CD14-positive monocyte (primary cell): ENCODE measurements at regions not wholly inside any gene's neighbourhood (a gene's known extent, or its start where the extent isn't known, plus 50 kb on each side); places are given as distances from the start of the nearest gene placed in this dataset.
"Not testable (repeated sequence)": the region's sequence is repeated elsewhere in the genome, so short reads cannot be mapped to it uniquely, and the experiment has no call there.

Source experiments
- DNase-seq, 3 donors: peaks; one replicate each; pipeline ENCODE4 v3.0.0-alpha.2; 2011 to 2022
- H2AFZ ChIP-seq: 2 replicates; pipeline ENCODE4 v1.6.0; 2012; ENCODE audit warnings: mild to moderate bottlenecking, low read depth, low read length, inconsistent platforms; ENCODE audit not compliant: insufficient read depth, poor library complexity, severe bottlenecking
- H3K27ac ChIP-seq, 2 donors: 1 replicate in 1 of 2; 2 replicates in 1 of 2; pipeline ENCODE4 v1.5.1; 2012 to 2013; ENCODE audit warnings: low read length in 2 of 2, control low read depth in 1 of 2, inconsistent platforms in 1 of 2, low read depth in 1 of 2, mild to moderate bottlenecking in 1 of 2
- H3K27me3 ChIP-seq, 2 donors: one replicate each; pipeline versions ENCODE4 v1.6.0 to v1.6.1; 2011 to 2013; ENCODE audit warnings: low read length in 2 of 2; ENCODE audit not compliant: control insufficient read depth in 2 of 2, insufficient read depth in 2 of 2
- H3K36me3 ChIP-seq, 2 donors: replicated peaks in 1 of 2; 1 replicate in 1 of 2; 2 replicates in 1 of 2; pipeline versions ENCODE4 v1.5.1 to v1.6.1; 2012 to 2013; ENCODE audit warnings: low read length in 2 of 2, control low read depth in 1 of 2, inconsistent platforms in 1 of 2, mild to moderate bottlenecking in 1 of 2; ENCODE audit not compliant: insufficient read depth in 2 of 2, control insufficient read depth in 1 of 2
- H3K4me1 ChIP-seq, 2 donors: 1 replicate in 1 of 2; 2 replicates in 1 of 2; pipeline versions ENCODE4 v1.5.1 to v1.6.1; 2012 to 2013; ENCODE audit warnings: low read length in 2 of 2, control low read depth in 1 of 2, inconsistent platforms in 1 of 2, mild to moderate bottlenecking in 1 of 2, moderate library complexity in 1 of 2; ENCODE audit not compliant: insufficient read depth in 2 of 2, control insufficient read depth in 1 of 2
- H3K4me2 ChIP-seq: replicated peaks from 2 replicates; pipeline ENCODE3; 2012; ENCODE audit warnings: low read length, moderate library complexity, mild to moderate bottlenecking; ENCODE audit not compliant: poor library complexity, severe bottlenecking; ENCODE audit errors: extremely low read depth
- H3K4me3 ChIP-seq, 3 experiments: fragments of 200-600 bp in 1 of 3; sonication (generic) in 1 of 3; replicated peaks in 1 of 3; 1 replicate in 2 of 3; 2 replicates in 1 of 3; pipeline ENCODE4 v1.5.1; 2011 to 2013; ENCODE audit warnings: low read length in 3 of 3, mild to moderate bottlenecking in 3 of 3, control low read depth in 2 of 3, low read depth in 2 of 3, inconsistent platforms in 1 of 3, moderate library complexity in 1 of 3
- H3K79me2 ChIP-seq: 2 replicates; pipeline ENCODE4 v1.6.0; 2012; ENCODE audit warnings: mild to moderate bottlenecking, control low read depth, inconsistent platforms, low read length, moderate library complexity; ENCODE audit not compliant: insufficient read depth
- H3K9ac ChIP-seq: 2 replicates; pipeline ENCODE4 v1.6.0; 2017; ENCODE audit warnings: low read length, mild to moderate bottlenecking; ENCODE audit not compliant: insufficient read depth, poor library complexity, severe bottlenecking
- H3K9me3 ChIP-seq, 2 donors: replicated peaks in 1 of 2; 1 replicate in 1 of 2; 2 replicates in 1 of 2; pipeline versions ENCODE4 v1.5.1 to v1.6.1; 2012 to 2013; ENCODE audit warnings: low read length in 2 of 2, control low read depth in 1 of 2; ENCODE audit not compliant: control insufficient read depth in 1 of 2, insufficient read depth in 1 of 2
- H4K20me1 ChIP-seq: 2 replicates; pipeline ENCODE4 v1.6.0; 2012; ENCODE audit warnings: mild to moderate bottlenecking, low read length, control low read depth, moderate library complexity; ENCODE audit not compliant: insufficient read depth
- H3K27ac Mint-ChIP-seq, 7 donors: one replicate each; pipeline ENCODE4 v1.8.0; 2020; ENCODE audit warnings: mild to moderate bottlenecking in 7 of 7, mixed read lengths in 7 of 7, moderate library complexity in 6 of 7, inconsistent platforms in 2 of 7
- H3K27me3 Mint-ChIP-seq, 3 donors: one replicate each; pipeline ENCODE4 v1.8.0; 2021 to 2022; ENCODE audit warnings: low read depth in 3 of 3, mild to moderate bottlenecking in 3 of 3, mixed read lengths in 3 of 3, moderate library complexity in 3 of 3, inconsistent platforms in 1 of 3
- H3K36me3 Mint-ChIP-seq, 2 donors: one replicate each; pipeline ENCODE4 v1.8.0; 2020; ENCODE audit warnings: mixed read lengths in 2 of 2, inconsistent platforms in 1 of 2, mild to moderate bottlenecking in 1 of 2
- H3K4me1 Mint-ChIP-seq: one replicate; pipeline ENCODE4 v1.8.0; 2020; ENCODE audit warnings: mild to moderate bottlenecking, mixed read lengths
- H3K4me3 Mint-ChIP-seq, 2 donors: one replicate each; pipeline ENCODE4 v1.8.0; 2020; ENCODE audit warnings: mild to moderate bottlenecking in 2 of 2, mixed read lengths in 2 of 2, moderate library complexity in 1 of 2
- H3K9me3 Mint-ChIP-seq, 7 donors: one replicate each; pipeline ENCODE4 v1.8.0; 2020 to 2022; ENCODE audit warnings: mixed read lengths in 7 of 7, mild to moderate bottlenecking in 6 of 7, moderate library complexity in 6 of 7, inconsistent platforms in 2 of 7
- CTCF ChIP-seq: fragments of 200-600 bp; IDR thresholded peaks from one replicate; pipeline ENCODE4 v1.8.0; 2022; ENCODE audit warnings: antibody characterized with exemption, mild to moderate bottlenecking
- WGBS: methylation state at CpG from one replicate; pipeline ENCODE4 v1.1.5; 2013; ENCODE audit warnings: missing lambda C conversion rate; ENCODE audit not compliant: insufficient coverage; 5-methylcytosine and 5-hydroxymethylcytosine counted together
- intact Hi-C, 2 donors: fragments of 100-400 bp; cut with micrococcal nuclease; formaldehyde crosslinking; loops; one replicate each; pipeline versions ENCODE4 v1.15.0 to v1.15.1; 2023

GRCh38 chrX:65828599-65828998 is 161.1 kb downstream of the MSN start:
- Histone ChIP-seq H3K4me1 (no peaks in the 10 kb centered on the region), H3K4me2 (no peak overlapping the region), H3K27me3 (peaks cover 0 to 32% of the 10 kb centered on the region in 2 donors), H3K9ac (no peak overlapping the region), H3K9me3 (peaks cover 3 to 6% of the 10 kb centered on the region in 2 donors), H2AFZ (no peak overlapping the region), H3K27ac (no peak overlapping the region), H3K79me2 (no peaks in the 10 kb centered on the region), H4K20me1 (no peaks in the 10 kb centered on the region), H3K4me3 (no peak overlapping the region), H3K36me3 (no peaks in the 10 kb centered on the region)
- Mint-ChIP-seq H3K36me3 (no peaks in the 10 kb centered on the region), H3K9me3 (peaks cover 5 to 13% (median 8%) of the 10 kb centered on the region in 7 donors), H3K4me3 (no peak overlapping the region), H3K27ac (no peak overlapping the region), H3K27me3 (peaks cover 0 to 32% (median 0%) of the 10 kb centered on the region in 3 donors), H3K4me1 (no peaks in the 10 kb centered on the region)
- DNase-seq = no peak
- WGBS = no CpG with 5 or more reads among the region's 3 CpGs
- TF ChIP-seq CTCF = no peak
- intact Hi-C loops = no loop called here

- H3K27me3 ChIP-seq = peaks cover 4 to 41% of the 10 kb centered on the region in 2 donors
- H3K9me3 ChIP-seq, H3K9ac ChIP-seq, H3K4me3 Mint-ChIP-seq, H3K4me3 ChIP-seq, DNase-seq, H3K4me1 Mint-ChIP-seq, H3K9me3 Mint-ChIP-seq, H3K36me3 Mint-ChIP-seq, H3K27ac ChIP-seq, H3K27ac Mint-ChIP-seq, H2AFZ ChIP-seq, H3K36me3 ChIP-seq, H3K79me2 ChIP-seq, H3K4me1 ChIP-seq, H3K4me2 ChIP-seq, intact Hi-C loops, H4K20me1 ChIP-seq: not testable (repeated sequence)
- peaks cover 0 to 40% (median 0%) of the 10 kb centered on the region in 3 donors for H3K27me3 Mint-ChIP-seq
- WGBS = no CpG with 5 or more reads among the region's 4 CpGs
These were observed 157.8 kb downstream of the MSN start for GRCh38 chrX:65825226-65825625.
